ENCODE measurements at regions not wholly inside any gene's neighbourhood (a gene's known extent, or its start where the extent isn't known, plus 50 kb on each side); places are given as distances from the start of the nearest gene placed in this dataset.

- DNase-seq: no peak
Observed at GRCh38 chr5:71872311-71872864, 153.3 kb downstream of the CARTPT start.

- DNase-seq: no peak
Observed at GRCh38 chr5:71873191-71873591, 154.1 kb downstream of the CARTPT start.

- DNase-seq: no peak
Observed at GRCh38 chr5:71874521-71874920, 155.4 kb downstream of the CARTPT start.

GRCh38 chr5:71877511-71877910 is 158.4 kb downstream of the CARTPT start:
- DNase-seq: no peak

- no peak for DNase-seq
Observed at GRCh38 chr5:71880536-71880935, 161.5 kb downstream of the CARTPT start.

GRCh38 chr5:71882826-71883741 is 164.0 kb downstream of the CARTPT start:
- DNase-seq: no peak

GRCh38 chr5:71883742-71884103 is 164.6 kb downstream of the CARTPT start:
- no peak for DNase-seq

GRCh38 chr5:71884926-71885325 is 165.9 kb downstream of the CARTPT start:
- DNase-seq: no peak

GRCh38 chr5:71886406-71886805 is 167.3 kb downstream of the CARTPT start:
- no peak for DNase-seq

GRCh38 chr5:71887680-71888079 is 168.6 kb downstream of the CARTPT start:
- no peak for DNase-seq

- DNase-seq: no peak
Observed at GRCh38 chr5:71891406-71891805, 172.3 kb downstream of the CARTPT start.

GRCh38 chr5:71891856-71892255 is 172.8 kb downstream of the CARTPT start:
- no peak for DNase-seq

- DNase-seq: no peak
Observed at GRCh38 chr5:71892641-71893365, 173.7 kb downstream of the CARTPT start.

GRCh38 chr5:71893451-71893850 is 174.4 kb downstream of the CARTPT start:
- no peak for DNase-seq

- no peak for DNase-seq
Observed at GRCh38 chr5:71894091-71894490, 175.0 kb downstream of the CARTPT start.

GRCh38 chr5:71895546-71895945 is 176.5 kb downstream of the CARTPT start:
- no peak for DNase-seq

GRCh38 chr5:71899865-71900342 is 180.8 kb downstream of the CARTPT start:
- DNase-seq: no peak

GRCh38 chr5:71903808-71904207 is 184.7 kb downstream of the CARTPT start:
- no peak for DNase-seq

- no peak for DNase-seq
Observed at GRCh38 chr5:71904852-71905251, 185.8 kb downstream of the CARTPT start.

GRCh38 chr5:71905834-71906711 is 187.0 kb downstream of the CARTPT start:
- no peak for DNase-seq

- DNase-seq: no peak
Observed at GRCh38 chr5:71907001-71907588, 188.0 kb downstream of the CARTPT start.

GRCh38 chr5:71907608-71908145 is 188.6 kb downstream of the CARTPT start:
- no peak for DNase-seq

Data from activated effector memory CD4-positive, alpha-beta T cell treated with Interleukin-2 at 50 U/mL for 16 hours (primary cell).